ENCODE measurements at regions not wholly inside any gene's neighbourhood (a gene's known extent, or its start where the extent isn't known, plus 50 kb on each side); places are given as distances from the start of the nearest gene placed in this dataset.

GRCh38 chr13:64338671-64339070 is 2891.5 kb downstream of the PCDH9 start:
- no peak for DNase-seq

- DNase-seq = no peak
These were observed 2896.2 kb downstream of the PCDH9 start for GRCh38 chr13:64333888-64334287.

- no peak for DNase-seq
These were observed 2898.1 kb downstream of the PCDH9 start for GRCh38 chr13:64332048-64332447.

- DNase-seq = no peak
These were observed 2902.5 kb downstream of the PCDH9 start for GRCh38 chr13:64327505-64328194.

DNA sequence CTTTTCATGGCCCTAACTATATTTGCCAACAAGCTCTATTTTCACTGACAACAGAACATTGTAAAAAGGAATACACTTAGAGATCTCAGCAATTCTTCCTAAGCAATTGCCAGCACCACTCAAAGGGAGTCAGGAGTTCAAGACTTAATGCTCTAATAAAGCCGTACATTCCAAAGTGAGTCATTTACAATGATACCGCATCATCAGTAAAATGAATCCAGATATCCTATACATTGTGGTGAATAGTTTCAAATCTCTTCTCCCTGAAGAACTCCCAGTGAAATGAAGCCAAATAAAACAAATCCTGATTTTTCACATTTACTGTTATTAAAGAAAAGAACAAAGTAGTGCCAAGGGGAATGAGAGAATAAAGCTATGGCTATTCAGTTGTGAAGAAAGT is 2898.7 kb upstream of the PCDH20 start:
- DNase-seq = no peak

DNA sequence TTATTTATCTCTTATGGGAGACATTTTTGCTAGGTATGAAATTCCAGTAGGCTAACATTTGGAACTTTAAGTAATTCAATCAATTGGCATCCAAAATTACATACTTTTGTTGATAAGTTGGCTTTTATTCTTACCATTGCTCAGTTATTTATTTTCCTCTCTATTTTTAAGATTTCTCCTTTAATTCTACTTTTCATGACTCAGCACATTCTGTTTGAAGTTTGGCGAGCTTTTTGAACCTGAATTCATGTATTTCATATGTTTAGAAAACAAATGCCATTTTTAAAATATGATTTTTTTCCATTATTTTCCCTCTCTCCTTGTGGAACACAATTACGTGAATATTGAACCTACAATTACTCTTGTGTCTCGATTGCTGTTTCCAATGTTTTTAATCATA is 2896.3 kb upstream of the PCDH20 start:
- DNase-seq = no peak

GRCh38 chr13:64311112-64311511 is 2895.5 kb upstream of the PCDH20 start:
- DNase-seq = no peak

DNA sequence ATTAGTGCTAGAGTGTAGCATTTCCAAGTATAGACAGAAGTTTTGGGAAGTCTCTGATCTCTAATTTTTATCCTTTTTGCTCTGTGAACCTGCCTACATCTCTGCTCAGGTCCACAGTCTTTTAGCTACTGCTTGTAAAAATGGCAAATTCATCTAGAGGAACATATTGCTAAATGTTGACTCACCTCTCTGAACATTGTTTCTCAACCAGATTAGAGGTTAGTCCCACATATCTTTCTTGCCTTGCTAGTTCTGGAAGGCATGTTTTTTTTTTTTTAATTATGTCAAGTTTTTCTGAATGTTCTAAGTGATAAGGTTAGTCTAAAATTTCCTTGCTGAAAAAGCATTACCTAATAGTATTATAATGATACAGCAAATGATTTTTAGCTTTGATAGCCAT is 2889.6 kb upstream of the PCDH20 start:
- DNase-seq = no peak

- DNase-seq = no peak
These were observed 2884.6 kb upstream of the PCDH20 start for GRCh38 chr13:64300239-64300638.

GRCh38 chr13:64293923-64294322 is 2878.3 kb upstream of the PCDH20 start:
- DNase-seq = no peak

- DNase-seq = no peak
These were observed 2874.1 kb upstream of the PCDH20 start for GRCh38 chr13:64289702-64290101.

DNA sequence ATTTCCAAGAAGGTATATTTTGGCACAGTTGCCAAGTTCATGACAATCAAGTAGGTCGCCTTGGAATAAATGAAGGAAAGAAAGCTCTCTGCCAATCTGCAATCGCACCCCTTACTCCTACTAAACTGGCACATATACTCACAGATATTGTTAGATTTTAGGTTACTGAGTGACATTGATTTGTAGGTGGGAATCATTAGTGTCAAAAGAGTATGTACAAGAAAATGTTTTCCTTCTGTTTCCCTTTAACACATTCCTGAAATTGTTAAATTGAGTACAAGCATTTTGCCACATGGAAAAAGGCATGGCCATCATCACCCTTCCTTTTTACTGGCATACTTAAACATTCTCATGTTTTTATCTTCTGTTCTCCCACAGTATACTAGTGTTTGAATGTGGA is 2868.3 kb upstream of the PCDH20 start:
- DNase-seq = no peak

GRCh38 chr13:64278493-64278892 is 2862.8 kb upstream of the PCDH20 start:
- DNase-seq = no peak

GRCh38 chr13:64277097-64277496 is 2861.4 kb upstream of the PCDH20 start:
- DNase-seq = no peak

DNA sequence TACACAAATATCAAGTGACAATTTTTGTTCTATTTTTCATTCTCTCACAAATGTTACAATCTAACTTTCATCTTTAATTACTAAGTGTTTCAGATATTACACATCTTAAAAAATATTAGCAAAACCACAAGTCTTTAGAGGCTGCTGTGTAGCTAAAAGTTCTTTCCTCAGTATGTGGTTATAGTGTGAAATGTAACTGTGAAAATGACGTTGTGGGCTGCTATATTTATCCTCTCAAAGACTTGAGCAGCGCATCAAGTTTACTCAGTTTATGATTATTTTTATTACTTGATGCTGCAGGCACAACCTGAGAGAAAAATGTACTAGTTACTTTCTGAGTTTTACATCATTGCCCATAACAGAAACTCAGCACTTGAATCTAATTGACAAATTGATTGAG is 2860.6 kb upstream of the PCDH20 start:
- DNase-seq = no peak

- DNase-seq = no peak
These were observed 2859.0 kb upstream of the PCDH20 start for GRCh38 chr13:64274481-64275217.

DNA sequence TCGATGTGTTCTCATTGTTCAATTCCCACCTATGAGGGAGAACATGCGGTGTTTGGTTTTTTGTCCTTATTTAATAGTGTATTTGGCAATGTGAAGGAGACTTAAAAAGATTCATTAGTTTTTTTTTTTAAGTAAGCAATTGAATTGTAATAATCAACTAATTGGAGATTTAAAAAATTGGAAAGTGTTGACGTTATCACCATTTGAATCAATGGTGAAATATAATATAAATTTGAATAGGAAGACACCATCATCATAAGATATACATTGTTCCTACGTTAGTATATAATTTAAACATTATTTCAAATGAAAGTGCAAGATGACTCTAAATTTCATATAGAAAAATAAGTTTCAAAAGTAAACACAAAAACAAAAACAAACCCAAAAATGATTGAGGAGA is 2858.1 kb upstream of the PCDH20 start:
- no peak for DNase-seq

GRCh38 chr13:64272681-64273080 is 2857.0 kb upstream of the PCDH20 start:
- no peak for DNase-seq

- DNase-seq = no peak
These were observed 2850.4 kb upstream of the PCDH20 start for GRCh38 chr13:64266024-64266423.

DNA sequence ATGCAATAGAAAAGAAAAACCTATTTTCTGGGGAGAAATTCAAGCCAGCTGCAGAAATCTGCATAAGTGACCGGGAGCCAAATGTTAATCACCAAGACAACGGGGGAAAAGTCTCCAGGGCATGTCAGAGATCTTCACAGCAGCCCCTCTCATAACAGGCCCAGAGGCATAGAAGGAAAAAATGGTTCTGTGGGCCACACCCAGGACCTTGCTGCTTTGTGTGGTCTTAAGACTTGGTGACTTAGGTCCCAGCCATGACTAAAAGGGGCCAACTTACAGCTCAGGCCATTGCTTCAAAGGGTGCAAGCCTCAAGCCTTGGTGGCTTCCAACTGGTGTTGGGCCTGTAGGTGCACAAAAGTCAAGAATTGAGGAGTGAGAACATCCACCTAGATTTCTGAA is 2847.6 kb upstream of the PCDH20 start:
- no peak for DNase-seq

GRCh38 chr13:64256751-64257150 is 2841.1 kb upstream of the PCDH20 start:
- no peak for DNase-seq

GRCh38 chr13:64255988-64256387 is 2840.3 kb upstream of the PCDH20 start:
- DNase-seq = no peak

DNA sequence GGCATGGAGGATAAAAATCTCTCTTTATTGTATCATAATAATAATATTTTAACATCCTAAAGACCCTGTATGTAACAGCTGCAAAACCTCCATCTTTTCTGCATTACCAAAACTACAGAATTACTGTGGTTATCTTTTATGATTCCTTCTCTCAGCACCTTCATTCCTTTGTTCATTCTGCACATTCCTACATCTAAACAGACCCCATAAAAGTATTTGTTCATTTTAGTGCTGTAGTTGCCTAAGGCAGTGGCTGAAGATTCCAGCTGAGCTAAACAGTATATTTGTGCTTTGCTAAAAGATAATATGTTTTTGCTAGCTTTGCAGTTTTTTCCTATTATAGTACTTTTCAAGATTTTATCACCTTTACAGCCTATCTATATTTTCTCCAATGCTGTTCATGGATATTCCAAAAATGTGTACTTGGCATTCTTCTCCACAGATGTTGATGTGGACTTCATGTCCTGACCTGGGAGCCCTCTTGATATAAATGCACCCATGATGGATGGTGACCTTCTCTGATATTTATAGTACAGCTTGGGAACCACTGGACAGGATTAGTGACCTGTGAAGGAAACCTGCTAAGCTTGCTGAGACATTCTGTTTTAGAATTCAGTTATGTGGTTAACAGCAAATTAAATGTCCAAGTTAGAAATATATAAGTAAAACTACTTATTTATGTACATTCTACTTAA is 2832.9 kb upstream of the PCDH20 start:
- DNase-seq = no peak

DNA sequence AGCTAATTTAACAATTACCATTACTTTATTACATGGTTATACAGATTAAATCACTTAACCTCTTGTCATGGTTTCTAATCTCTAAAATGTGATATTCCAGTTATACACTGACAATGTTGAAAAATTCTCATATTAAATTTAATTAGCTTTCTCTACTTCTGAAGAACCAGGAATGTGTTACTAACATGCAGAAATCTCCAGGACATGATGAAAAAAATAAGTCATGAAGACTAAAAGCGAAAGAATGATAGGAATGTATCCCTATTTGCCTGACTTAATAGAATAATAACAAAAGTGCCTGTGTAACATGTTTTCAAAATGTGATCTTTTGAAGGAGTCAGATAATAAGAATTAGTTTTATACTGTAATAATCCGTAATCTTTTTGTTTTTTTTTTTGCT is 2823.7 kb upstream of the PCDH20 start:
- DNase-seq = no peak
